Hematopoietic multipotent progenitor cell treated with erythropoietin and hydrocortisone succinate and interleukin-3 and kit ligand, for 17 days (in vitro differentiated cells): ENCODE measurements at regions not wholly inside any gene's neighbourhood (a gene's known extent, or its start where the extent isn't known, plus 50 kb on each side); places are given as distances from the start of the nearest gene placed in this dataset.
"Not testable (repeated sequence)": the region's sequence is repeated elsewhere in the genome, so short reads cannot be mapped to it uniquely, and the experiment has no call there.

Experiments
- DNase-seq: peaks from one replicate; pipeline ENCODE4 v3.0.0-alpha.2; 2015; ENCODE audit warnings: low spot score

DNA sequence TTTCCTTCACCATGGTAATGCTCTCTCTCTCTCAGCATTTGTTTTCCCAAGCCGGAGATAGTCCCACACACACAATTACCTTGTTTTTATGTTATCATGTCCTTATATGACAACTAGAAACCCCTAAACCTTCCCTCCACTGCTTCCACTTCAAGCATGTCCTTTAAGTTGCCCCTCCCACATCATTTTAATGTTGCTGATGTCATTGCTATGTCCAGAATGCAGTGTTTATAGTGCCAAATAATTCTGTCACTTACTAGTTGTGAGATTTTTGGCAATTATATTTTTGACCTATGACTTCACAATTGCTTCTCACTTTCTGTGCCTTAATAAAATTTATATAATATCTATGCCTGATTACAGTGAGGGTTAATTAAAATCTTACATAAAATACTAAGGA is 645.9 kb downstream of the XPNPEP1 start:
- no peak for DNase-seq

GRCh38 chr10:109275960-109276359 is 647.4 kb downstream of the XPNPEP1 start:
- DNase-seq = no peak

- no peak for DNase-seq
These were observed 648.6 kb downstream of the XPNPEP1 start for GRCh38 chr10:109274681-109275080.

- DNase-seq = no peak
These were observed 653.1 kb downstream of the XPNPEP1 start for GRCh38 chr10:109270173-109270572.

DNA sequence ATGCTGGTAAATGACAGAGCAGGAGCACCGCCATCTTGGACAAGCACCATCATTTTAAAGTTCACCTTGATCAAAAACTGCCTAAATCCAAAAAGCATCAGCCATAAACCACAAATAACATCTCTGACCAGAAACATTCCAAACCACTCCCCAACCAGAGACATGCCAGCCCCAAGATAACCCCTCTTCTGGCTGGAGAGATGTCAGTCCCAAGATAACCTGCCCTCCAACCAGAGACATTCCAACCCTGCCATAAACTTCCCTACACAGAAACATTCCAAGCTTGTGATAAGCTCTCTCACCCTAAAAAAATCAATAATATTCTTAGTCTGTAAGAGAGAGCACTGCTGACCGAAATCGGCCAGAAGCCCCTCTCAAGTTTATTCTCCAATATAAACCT is 659.3 kb downstream of the XPNPEP1 start:
- DNase-seq = no peak

- no peak for DNase-seq
These were observed 662.1 kb downstream of the XPNPEP1 start for GRCh38 chr10:109261231-109261630.

GRCh38 chr10:109259293-109259692 is 664.0 kb downstream of the XPNPEP1 start:
- no peak for DNase-seq

DNA sequence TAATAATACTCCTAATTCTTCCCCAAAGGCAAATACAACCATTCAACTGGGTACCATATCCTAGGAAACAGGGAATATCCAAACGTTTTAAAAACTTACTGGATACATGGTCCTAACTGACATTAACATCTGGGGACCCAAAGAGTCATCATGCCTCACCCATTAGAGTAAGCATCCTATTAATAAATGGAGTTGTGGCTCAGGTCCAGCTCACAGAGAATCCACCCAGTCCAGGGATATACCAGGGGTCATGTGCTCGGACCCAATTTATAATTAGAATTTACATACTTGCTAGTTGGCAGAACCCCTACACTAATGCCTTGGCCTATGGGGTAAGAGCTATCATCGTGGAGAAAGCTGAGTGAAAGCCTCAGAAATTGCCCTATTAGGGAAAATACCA is 670.0 kb downstream of the XPNPEP1 start:
- no peak for DNase-seq

DNA sequence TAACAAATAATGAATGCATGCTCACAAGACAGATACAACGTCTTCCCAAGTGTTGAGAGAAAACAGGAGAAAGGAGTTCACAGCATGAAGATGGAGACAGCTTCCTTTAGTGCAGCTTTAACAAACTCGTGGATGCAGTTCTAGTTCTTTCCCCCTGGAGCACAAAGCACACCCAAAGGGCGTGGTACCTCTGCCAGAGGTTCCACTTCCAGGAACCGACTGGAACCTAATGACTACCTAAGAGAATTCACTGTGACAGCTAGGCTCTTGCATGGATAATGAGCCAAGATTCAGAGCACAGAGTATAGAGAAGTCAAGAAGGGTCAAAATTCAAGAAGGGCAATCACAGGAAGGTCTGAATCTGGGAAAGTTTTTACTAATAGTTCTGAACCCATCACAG is 673.2 kb downstream of the XPNPEP1 start:
- no peak for DNase-seq

- no peak for DNase-seq
These were observed 675.5 kb downstream of the XPNPEP1 start for GRCh38 chr10:109247814-109248213.

- no peak for DNase-seq
These were observed 677.5 kb downstream of the XPNPEP1 start for GRCh38 chr10:109245821-109246220.

DNA sequence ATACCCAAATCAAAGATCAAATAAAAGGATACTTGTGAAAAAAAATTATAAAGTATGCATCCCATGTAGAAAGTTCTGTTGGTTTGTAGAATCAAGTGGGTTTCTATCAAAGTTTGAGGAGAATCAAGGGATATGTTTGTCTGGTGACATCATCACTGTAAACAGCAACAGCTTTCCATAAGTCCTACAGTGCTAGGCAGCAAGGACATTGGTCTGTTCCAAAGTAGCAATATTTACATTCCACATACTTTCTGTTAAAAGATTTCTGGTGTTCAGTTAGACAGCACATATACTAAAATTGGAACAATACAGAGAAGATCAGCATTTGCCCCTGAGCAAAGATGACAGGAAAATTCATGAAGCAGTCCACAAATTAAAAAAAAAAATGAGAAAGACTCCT is 683.9 kb downstream of the XPNPEP1 start:
- no peak for DNase-seq

DNA sequence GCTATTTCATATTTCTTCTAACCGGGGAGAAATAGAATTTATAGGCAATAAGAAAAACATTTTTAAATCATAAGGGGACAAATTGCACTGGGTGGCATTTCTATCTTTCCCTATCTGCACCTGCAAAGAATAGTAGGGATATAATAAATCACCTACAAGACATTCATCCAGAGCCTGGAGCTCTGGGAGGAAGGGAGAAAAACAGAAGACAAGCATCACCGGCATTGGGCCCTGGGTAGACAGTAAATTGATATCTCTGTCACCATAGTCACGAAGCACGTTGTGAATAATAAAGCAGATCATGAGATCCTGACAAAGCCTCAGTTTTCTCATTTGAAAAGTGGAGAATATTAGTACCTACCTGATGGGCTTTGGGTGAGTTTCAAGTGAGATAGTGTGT is 685.6 kb downstream of the XPNPEP1 start:
- DNase-seq = no peak

- DNase-seq = no peak
These were observed 686.3 kb downstream of the XPNPEP1 start for GRCh38 chr10:109237050-109237449.

DNA sequence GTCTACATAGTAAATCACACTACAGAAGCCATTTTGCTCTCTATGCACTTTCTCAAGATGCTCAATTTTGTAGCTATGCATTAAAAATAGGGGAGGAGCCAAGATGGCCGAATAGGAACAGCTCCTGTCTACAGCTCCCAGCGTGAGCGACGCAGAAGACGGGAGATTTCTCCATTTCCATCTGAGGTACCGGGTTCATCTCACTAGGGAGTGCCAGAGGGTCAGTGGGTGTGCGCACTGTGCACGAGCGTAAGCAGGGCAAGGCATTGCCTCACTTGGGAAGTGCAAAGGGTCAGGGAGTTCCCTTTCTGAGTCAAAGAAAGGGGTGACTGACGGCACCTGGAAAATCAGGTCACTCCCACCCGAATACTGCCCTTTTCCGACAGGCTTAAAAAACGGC is 699.8 kb downstream of the XPNPEP1 start:
- DNase-seq = not testable (repeated sequence)

GRCh38 chr10:109219935-109220605 is 703.2 kb downstream of the XPNPEP1 start:
- no peak for DNase-seq

- no peak for DNase-seq
These were observed 705.1 kb downstream of the XPNPEP1 start for GRCh38 chr10:109218207-109218606.

- no peak for DNase-seq
These were observed 707.8 kb downstream of the XPNPEP1 start for GRCh38 chr10:109215291-109216075.

DNA sequence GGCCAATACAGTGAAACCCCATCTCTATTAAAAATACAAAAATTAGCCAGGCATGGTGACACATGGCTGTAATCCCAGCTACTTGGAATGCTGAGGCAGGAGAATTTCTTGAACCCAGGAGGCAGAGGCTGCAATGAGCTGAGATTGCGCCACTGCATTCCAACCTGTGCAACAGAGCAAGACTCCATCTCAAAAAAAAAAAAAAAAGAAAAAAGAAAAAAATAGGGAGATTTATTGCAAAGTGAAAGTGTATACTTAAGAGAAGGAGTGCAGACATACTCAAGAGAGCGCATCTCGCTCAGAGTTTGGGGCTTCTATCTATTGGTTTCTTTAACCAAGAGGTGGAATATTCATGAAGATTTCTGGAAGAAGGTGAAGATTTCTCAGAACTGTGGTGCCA is 708.4 kb downstream of the XPNPEP1 start:
- not testable (repeated sequence) for DNase-seq

- DNase-seq = no peak
These were observed 716.0 kb downstream of the XPNPEP1 start for GRCh38 chr10:109207361-109207760.

DNA sequence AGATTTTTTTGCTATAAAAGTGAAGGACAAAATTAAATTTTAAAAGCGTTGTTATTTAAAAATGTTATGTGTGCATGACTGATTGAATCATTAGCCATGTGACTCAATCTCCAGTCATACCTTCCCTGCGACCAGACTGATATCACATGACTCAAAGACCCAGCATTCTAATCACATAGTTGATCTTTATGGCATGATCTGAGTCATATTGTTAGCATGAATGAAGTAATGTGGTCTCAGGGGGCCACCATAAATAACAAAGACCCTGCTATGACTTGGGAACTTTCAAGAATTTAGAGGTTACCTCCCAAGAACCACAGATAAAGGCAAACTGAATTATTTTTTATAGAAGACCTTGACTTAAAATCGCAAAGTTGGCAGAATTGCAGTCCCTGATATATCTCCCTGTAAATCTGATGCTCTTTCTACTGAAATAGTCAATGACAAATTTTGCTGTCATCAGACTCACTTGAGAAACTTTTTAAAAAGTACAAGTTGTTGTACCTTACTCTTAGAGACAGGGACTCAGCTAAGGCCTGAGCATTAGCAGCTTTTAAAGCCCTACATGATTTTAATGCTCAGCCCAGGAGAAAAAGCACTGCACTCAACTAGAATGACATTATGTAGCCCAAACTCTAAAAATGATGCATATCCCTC is 717.3 kb downstream of the XPNPEP1 start:
- no peak for DNase-seq

DNA sequence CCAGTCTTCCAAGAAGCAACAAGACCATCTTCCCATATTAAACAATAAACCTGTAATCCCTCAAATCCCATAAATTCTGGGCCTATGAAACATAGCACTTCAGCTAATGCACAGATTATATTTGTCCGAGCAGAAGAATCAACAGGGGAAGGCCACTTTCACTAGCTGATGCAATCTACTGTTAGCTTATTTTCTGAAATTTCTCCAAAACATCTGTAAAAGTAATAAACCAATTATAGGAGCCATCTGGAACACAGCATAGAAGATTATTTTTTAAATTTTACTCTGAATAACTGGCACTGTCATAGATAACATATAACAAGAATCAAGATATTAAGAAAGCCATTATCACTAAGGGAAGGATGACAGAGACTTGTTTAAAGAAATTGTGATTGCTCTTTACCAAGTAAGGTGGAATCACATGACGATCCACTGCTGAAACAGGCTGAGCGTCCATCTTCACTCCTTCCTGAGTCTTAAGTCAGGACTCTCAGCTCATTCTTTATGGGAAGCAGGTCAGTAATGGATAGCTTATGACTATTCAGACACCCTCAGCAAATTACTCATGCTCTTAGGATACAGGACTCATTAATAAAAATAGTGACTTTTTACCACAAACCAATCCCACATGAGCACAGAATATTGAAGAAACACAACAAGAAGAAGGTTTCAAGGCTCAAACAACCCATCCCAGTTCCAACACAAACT is 719.5 kb downstream of the XPNPEP1 start:
- no peak for DNase-seq

GRCh38 chr10:109202111-109202510 is 721.2 kb downstream of the XPNPEP1 start:
- no peak for DNase-seq
